GM18502 (cell line): ENCODE measurements at regions not wholly inside any gene's neighbourhood (a gene's known extent, or its start where the extent isn't known, plus 50 kb on each side); places are given as distances from the start of the nearest gene placed in this dataset.

Experiments used
- ATAC-seq: cut with Tn5 transposase; IDR thresholded peaks from one replicate; pipeline ENCODE4 v1.9.1; 2021; ENCODE audit warnings: mild to moderate bottlenecking; ENCODE audit not compliant: unreplicated experiment, poor library complexity

GRCh38 chr2:185145316-185146121, 547.2 kb downstream of the ZNF804A start:
- ATAC-seq = no peak

GRCh38 chr2:185147361-185147760, 549.0 kb downstream of the ZNF804A start:
- ATAC-seq = no peak

GRCh38 chr2:185152186-185152585, 553.9 kb downstream of the ZNF804A start:
- no peak for ATAC-seq

GRCh38 chr2:185161701-185162100, 563.4 kb downstream of the ZNF804A start:
- ATAC-seq = no peak

- no peak for ATAC-seq
These were observed 564.3 kb upstream of the FSIP2 start for GRCh38 chr2:185174353-185174752.

GRCh38 chr2:185179743-185180142, 558.9 kb upstream of the FSIP2 start:
- ATAC-seq = no peak

- no peak for ATAC-seq
These were observed 556.7 kb upstream of the FSIP2 start for GRCh38 chr2:185181901-185182300.

GRCh38 chr2:185185044-185185443, 553.6 kb upstream of the FSIP2 start:
- no peak for ATAC-seq

- no peak for ATAC-seq
These were observed 551.2 kb upstream of the FSIP2 start for GRCh38 chr2:185187421-185187820.

GRCh38 chr2:185188656-185189055, 549.9 kb upstream of the FSIP2 start:
- no peak for ATAC-seq

- no peak for ATAC-seq
These were observed 537.5 kb upstream of the FSIP2 start for GRCh38 chr2:185201063-185201462.

- ATAC-seq = no peak
These were observed 536.2 kb upstream of the FSIP2 start for GRCh38 chr2:185202381-185202780.

GRCh38 chr2:185202945-185203528, 535.6 kb upstream of the FSIP2 start:
- ATAC-seq = no peak

GRCh38 chr2:185208261-185208660, 530.3 kb upstream of the FSIP2 start:
- ATAC-seq = no peak

- ATAC-seq = no peak
These were observed 523.1 kb upstream of the FSIP2 start for GRCh38 chr2:185215497-185215896.

GRCh38 chr2:185219981-185220380, 518.6 kb upstream of the FSIP2 start:
- no peak for ATAC-seq

- no peak for ATAC-seq
These were observed 516.3 kb upstream of the FSIP2 start for GRCh38 chr2:185222311-185222710.

- no peak for ATAC-seq
These were observed 511.2 kb upstream of the FSIP2 start for GRCh38 chr2:185227391-185227790.

GRCh38 chr2:185239491-185239890, 499.1 kb upstream of the FSIP2 start:
- ATAC-seq = no peak

GRCh38 chr2:185240796-185241195, 497.8 kb upstream of the FSIP2 start:
- ATAC-seq = no peak

- no peak for ATAC-seq
These were observed 497.0 kb upstream of the FSIP2 start for GRCh38 chr2:185241556-185241955.

- ATAC-seq = no peak
These were observed 496.1 kb upstream of the FSIP2 start for GRCh38 chr2:185242462-185242861.
